ENCODE measurements at regions not wholly inside any gene's neighbourhood (a gene's known extent, or its start where the extent isn't known, plus 50 kb on each side); places are given as distances from the start of the nearest gene placed in this dataset.

- no peak for TF ChIP-seq CTCF (IDR thresholded peaks at IDR 0.05)
- TF ChIP-seq POLR2A (IDR thresholded peaks at IDR 0.05): no peak
These were observed 439.3 kb upstream of the GOT2 start for GRCh38 chr16:59173408-59173831.

Measured in uterus (tissue), 2 donors.